ENCODE measurements at regions not wholly inside any gene's neighbourhood (a gene's known extent, or its start where the extent isn't known, plus 50 kb on each side); places are given as distances from the start of the nearest gene placed in this dataset.

- POLR2A ChIA-PET (ENCODE audit: unreplicated experiment): no interaction called here
These were observed 302.9 kb downstream of the TLE3 start for GRCh38 chr15:69794645-69795469.

More at GRCh38 chr15:69794645-69795469, 302.9 kb downstream of the TLE3 start:
- DNase-seq (peak; percentile 47), ATAC-seq (ENCODE audit: low read depth) (peak; percentile 86)
- peak overlapping the region; percentile 72 for H3K14ac ChIP-seq (replicated peaks; ENCODE audit: low read depth, low read length)
- no peak overlapping the region for H3K4me3 ChIP-seq (ENCODE audit: insufficient read depth, low read depth, low read length)
- H2AFZ ChIP-seq (replicated peaks; ENCODE audit: low read length, poor library complexity): peak overlapping the region; percentile 77
- H3K9me3 ChIP-seq (ENCODE audit: control insufficient read depth, insufficient read depth, low read length): peaks cover 9% of the 10 kb centered on the region
- peak overlapping the region; percentile 85 for H3K4ac ChIP-seq (ENCODE audit: low read depth, low read length)
- peak overlapping the region; percentile 26; the same call in 1 of the 2 replicates for H3K4me2 ChIP-seq (ENCODE audit: low read depth, low read length)
- CTCF ChIA-PET: interaction anchor here (0.9 kb wide), 1 partner anchor 10 kb away, joined by 3 read pairs; no protein-coding TSS in a partner anchor
- WGBS, 2 experiments (ENCODE audit: extremely low coverage in 2 of 2, insufficient read length in 1 of 2): 0% methylated on average over 1 of the region's 11 CpGs; no CpG with 5 or more reads in 1 of the 2 experiments
- H3K9me1 ChIP-seq (ENCODE audit: insufficient read depth, low read length): peaks cover 14% of the 10 kb centered on the region
- in situ Hi-C loops (cut with MboI; ENCODE audit: low sequenced_read_pairs) (no loop called here), dilution Hi-C loops (cut with HindIII; ENCODE audit: low sequenced_read_pairs, unreplicated experiment) (no loop called here), intact Hi-C loops (cut with micrococcal nuclease) (no loop called here)
- H4K8ac ChIP-seq (ENCODE audit: low read depth in 2 of 2, low read length in 2 of 2): peak overlapping the region; percentile 47 to 86; a peak in 3 of 4 replicates
- no peak for TF ChIP-seq CEBPB (IDR thresholded peaks at IDR 0.05; ENCODE audit: low read depth, low read length)
- no peak for TF ChIP-seq SMC3 (IDR thresholded peaks at IDR 0.05; ENCODE audit: low read depth, low read length)
- TF ChIP-seq MXI1 (IDR thresholded peaks at IDR 0.05; ENCODE audit: borderline replicate concordance, low read depth, low read length): no peak
- peak overlapping the region; percentile 86 for H2BK120ac ChIP-seq (ENCODE audit: low read depth, low read length)
- H3K4me1 ChIP-seq (ENCODE audit: control insufficient read depth, insufficient read depth, low read length): peaks cover 9% of the 10 kb centered on the region
- H3K56ac ChIP-seq (ENCODE audit: extremely low read depth, insufficient read depth, low read length): 0 out of 2 replicates have a peak overlapping the region, but pooled peaks have one; percentile 35
- BruUV-seq (replicated peaks): no TSS peak
- H3K9ac ChIP-seq (ENCODE audit: low read depth, low read length): no peak overlapping the region
- H3K18ac ChIP-seq (ENCODE audit: low read depth, low read length): peak overlapping the region; percentile 42; the same call in 1 of the 2 replicates
- H4K91ac ChIP-seq (ENCODE audit: insufficient read depth, low read depth, low read length): peak overlapping the region; percentile 88
- H3K36me3 ChIP-seq (ENCODE audit: control insufficient read depth, insufficient read depth, low read length): no peaks in the 10 kb centered on the region
- H3K23ac ChIP-seq (ENCODE audit: low read depth, low read length): no peak overlapping the region
- H2AK5ac ChIP-seq (ENCODE audit: low read depth, low read length): peak overlapping the region; percentile 74
- peaks cover 7% of the 10 kb centered on the region for H3K27me3 ChIP-seq (ENCODE audit: control insufficient read depth, insufficient read depth, low read length)
- no peaks in the 10 kb centered on the region for H3K79me1 ChIP-seq (ENCODE audit: low read depth in 1 of 2, low read length in 2 of 2)
- H2BK5ac ChIP-seq (ENCODE audit: low read depth, low read length, poor library complexity, severe bottlenecking): peak overlapping the region; percentile 22
- no peak overlapping the region; the same call in 1 of the 2 replicates for H4K5ac ChIP-seq (ENCODE audit: low read depth, low read length)
- H3K27ac ChIP-seq (ENCODE audit: insufficient read depth, low read length): peak overlapping the region; percentile 21
- no peak overlapping the region for H2AK9ac ChIP-seq (replicated peaks; ENCODE audit: low read depth, low read length, poor library complexity)
- H2BK20ac ChIP-seq (ENCODE audit: low read depth, low read length): peak overlapping the region; percentile 85
- H4K20me1 ChIP-seq (ENCODE audit: insufficient read depth, low read length): no peaks in the 10 kb centered on the region
- peak overlapping the region; percentile 87; the same call in 2 of the 3 replicates for H2BK15ac ChIP-seq (ENCODE audit: low read depth, low read length)
